Tibial nerve (tissue), 4 donors: ENCODE measurements at regions not wholly inside any gene's neighbourhood (a gene's known extent, or its start where the extent isn't known, plus 50 kb on each side); places are given as distances from the start of the nearest gene placed in this dataset.

Experiments
- EP300 ChIP-seq, 2 donors: sonication (generic); formaldehyde crosslinking; IDR thresholded peaks; one replicate each; pipeline ENCODE4 v1.6.1; 2017; ENCODE audit warnings: antibody characterized with exemption in 2 of 2, mild to moderate bottlenecking in 1 of 2
- POLR2A ChIP-seq, 2 donors: fragments of 450-650 bp; IDR thresholded peaks; one replicate each; pipeline ENCODE4 v1.6.1; 2017; ENCODE audit warnings: antibody characterized with exemption in 2 of 2, mild to moderate bottlenecking in 2 of 2, moderate library complexity in 2 of 2
- TF ChIP-seq, protein P1 (sequence below), 5 experiments: fragments of 200-600 bp in 3 of 5; fragments of 450-650 bp in 2 of 5; sonication (generic) in 3 of 5; IDR thresholded peaks; one replicate each; pipeline ENCODE4 v1.5.1; 2016 to 2019; ENCODE audit warnings: antibody characterized with exemption in 5 of 5, mild to moderate bottlenecking in 3 of 5, moderate library complexity in 2 of 5

DNA sequence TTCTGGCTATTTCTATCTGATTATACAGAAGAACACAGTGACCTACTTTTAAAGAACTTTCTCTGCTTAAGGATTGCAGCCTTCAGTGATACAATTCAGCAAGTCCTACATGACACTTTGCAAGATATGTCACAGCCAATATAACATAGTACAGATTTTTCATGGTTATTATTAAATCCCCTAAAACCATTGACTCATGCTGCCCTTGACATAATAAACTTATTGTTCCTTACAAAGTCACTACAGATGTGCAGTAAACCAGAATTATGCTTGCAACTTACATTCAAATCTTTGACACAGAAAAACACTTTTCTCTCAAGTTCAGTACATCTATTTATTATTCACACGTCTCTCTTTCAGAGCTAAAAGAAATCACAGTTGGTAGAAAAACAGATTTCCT lies 1136.3 kb upstream of the ACO1 start:
- TF ChIP-seq, protein P1, sequence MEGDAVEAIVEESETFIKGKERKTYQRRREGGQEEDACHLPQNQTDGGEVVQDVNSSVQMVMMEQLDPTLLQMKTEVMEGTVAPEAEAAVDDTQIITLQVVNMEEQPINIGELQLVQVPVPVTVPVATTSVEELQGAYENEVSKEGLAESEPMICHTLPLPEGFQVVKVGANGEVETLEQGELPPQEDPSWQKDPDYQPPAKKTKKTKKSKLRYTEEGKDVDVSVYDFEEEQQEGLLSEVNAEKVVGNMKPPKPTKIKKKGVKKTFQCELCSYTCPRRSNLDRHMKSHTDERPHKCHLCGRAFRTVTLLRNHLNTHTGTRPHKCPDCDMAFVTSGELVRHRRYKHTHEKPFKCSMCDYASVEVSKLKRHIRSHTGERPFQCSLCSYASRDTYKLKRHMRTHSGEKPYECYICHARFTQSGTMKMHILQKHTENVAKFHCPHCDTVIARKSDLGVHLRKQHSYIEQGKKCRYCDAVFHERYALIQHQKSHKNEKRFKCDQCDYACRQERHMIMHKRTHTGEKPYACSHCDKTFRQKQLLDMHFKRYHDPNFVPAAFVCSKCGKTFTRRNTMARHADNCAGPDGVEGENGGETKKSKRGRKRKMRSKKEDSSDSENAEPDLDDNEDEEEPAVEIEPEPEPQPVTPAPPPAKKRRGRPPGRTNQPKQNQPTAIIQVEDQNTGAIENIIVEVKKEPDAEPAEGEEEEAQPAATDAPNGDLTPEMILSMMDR (IDR thresholded peaks at IDR 0.05), result no peak
- TF ChIP-seq POLR2A (IDR thresholded peaks at IDR 0.05) (no peak), EP300 (IDR thresholded peaks at IDR 0.05) (no peak)
